HCT116 (cell line): ENCODE measurements at regions not wholly inside any gene's neighbourhood (a gene's known extent, or its start where the extent isn't known, plus 50 kb on each side); places are given as distances from the start of the nearest gene placed in this dataset.

Source experiments
- ATAC-seq: fragments of 200-7000 bp; cut with Tn5 transposase; 2 replicates; pipeline ENCODE4 v1.9.1; 2020; ENCODE audit warnings: mild to moderate bottlenecking, moderate library complexity
- BruUV-seq: library from RNA; stranded (reverse); fragments of 400-500 nt; replicated peaks from 2 replicates; lab custom pipeline; 2021; lab: Mats Ljungman, UMichigan
- CTCF ChIA-PET: fragments of 300-600 bp; sonication (Branson Sonifier 250); formaldehyde crosslinking; loops from one replicate; lab custom pipeline; 2021; ENCODE audit warnings: antibody characterized with exemption; lab: Charles Lee
- POLR2A ChIA-PET: fragments of 300-600, 350-600 bp; sonication (Branson Sonifier 250); formaldehyde crosslinking; loops from one replicate; lab custom pipeline; 2021; ENCODE audit warnings: antibody characterized with exemption; lab: Charles Lee
- RAD21 ChIA-PET, 2 experiments: fragments of 300-600 bp; sonication (Branson Sonifier 250); formaldehyde crosslinking; loops; one replicate each; lab custom pipeline; 2023; ENCODE audit warnings: low total read pairs in 2 of 2; ENCODE audit not compliant: uncharacterized antibody in 2 of 2, unreplicated experiment in 2 of 2, low non-redundant PET in 1 of 2; lab: Charles Lee
- DNase-seq: peaks from one replicate; pipeline ENCODE4 v3.0.0-alpha.2; 2010; ENCODE audit warnings: low read depth, low spot score
- H2AFZ ChIP-seq: fragments of 200-600 bp; shearing (Covaris generic), sonication (generic); 2 replicates; pipeline ENCODE4 v1.6.1; 2017; ENCODE audit warnings: low read depth, mixed run types, mixed read lengths, antibody characterized with exemption, low read length; ENCODE audit not compliant: poor library complexity, severe bottlenecking
- H3K27ac ChIP-seq: 2 replicates; pipeline ENCODE4 v1.5.1; 2012; ENCODE audit warnings: low read depth, low read length
- H3K27me3 ChIP-seq: fragments of 200-600 bp; sonication (generic); 2 replicates; pipeline ENCODE4 v1.6.1; 2016; ENCODE audit warnings: mixed run types, low read length, mixed read lengths; ENCODE audit not compliant: insufficient read depth
- H3K36me3 ChIP-seq, 2 experiments: fragments of 200-500 bp in 1 of 2; fragments of 200-600 bp in 1 of 2; sonication (Bioruptor generic) in 1 of 2; sonication (generic) in 1 of 2; 2 replicates each; pipeline versions ENCODE4 v1.5.1 to v1.6.1; 2014 to 2016; ENCODE audit warnings: low read length in 2 of 2, inconsistent platforms in 1 of 2, mixed read lengths in 1 of 2, mixed run types in 1 of 2; ENCODE audit not compliant: insufficient read depth in 2 of 2, control insufficient read depth in 1 of 2
- H3K4me1 ChIP-seq, 2 experiments: fragments of 200-600 bp in 1 of 2; sonication (generic) in 1 of 2; 2 replicates each; pipeline versions ENCODE4 v1.5.1 to v1.6.1; 2012 to 2017; ENCODE audit warnings: low read length in 2 of 2, inconsistent platforms in 1 of 2, mild to moderate bottlenecking in 1 of 2, mixed read lengths in 1 of 2, mixed run types in 1 of 2, moderate library complexity in 1 of 2; ENCODE audit not compliant: insufficient read depth in 2 of 2, control insufficient read depth in 1 of 2
- H3K4me2 ChIP-seq: fragments of 200-600 bp; sonication (generic); 2 replicates; pipeline ENCODE4 v1.6.1; 2017; ENCODE audit warnings: mixed run types, low read length, mixed read lengths
- H3K4me3 ChIP-seq, 2 experiments: fragments of 200-600 bp in 1 of 2; sonication (generic) in 1 of 2; replicated peaks in 1 of 2; 2 replicates each; pipeline ENCODE4 v1.5.1; 2011 to 2016; ENCODE audit warnings: low read length in 2 of 2, control low read depth in 1 of 2, low read depth in 1 of 2, mild to moderate bottlenecking in 1 of 2, mixed read lengths in 1 of 2, mixed run types in 1 of 2
- H3K79me2 ChIP-seq: fragments of 200-600 bp; sonication (generic); 2 replicates; pipeline ENCODE4 v1.6.1; 2017; ENCODE audit warnings: mild to moderate bottlenecking, mixed run types, low read length, moderate library complexity, mixed read lengths; ENCODE audit not compliant: insufficient read depth
- H3K9ac ChIP-seq: fragments of 200-600 bp; sonication (generic); 2 replicates; pipeline ENCODE4 v1.6.1; 2016; ENCODE audit warnings: low read length, mixed read lengths
- H3K9me2 ChIP-seq: fragments of 200-600 bp; sonication (generic), shearing (Covaris generic); 2 replicates; pipeline ENCODE4 v1.6.1; 2017; ENCODE audit warnings: mixed run types, mild to moderate bottlenecking, moderate library complexity; ENCODE audit not compliant: insufficient read depth
- H3K9me3 ChIP-seq, 2 experiments: fragments of 200-500 bp in 1 of 2; fragments of 200-600 bp in 1 of 2; sonication (Bioruptor generic) in 1 of 2; sonication (generic) in 1 of 2; 2 replicates each; pipeline ENCODE4 v1.6.1; 2014 to 2017; ENCODE audit warnings: low read length in 2 of 2, mixed read lengths in 2 of 2, inconsistent platforms in 1 of 2, low read depth in 1 of 2, mild to moderate bottlenecking in 1 of 2, mixed run types in 1 of 2, moderate library complexity in 1 of 2; ENCODE audit not compliant: control insufficient read depth in 1 of 2, insufficient read depth in 1 of 2
- H4K20me1 ChIP-seq: fragments of 200-600 bp; sonication (generic), shearing (Covaris generic); 2 replicates; pipeline ENCODE4 v1.6.1; 2017; ENCODE audit warnings: mixed run types, mild to moderate bottlenecking, moderate library complexity; ENCODE audit not compliant: insufficient read depth
- ATF3 ChIP-seq: IDR thresholded peaks from 2 replicates; pipeline ENCODE4 v1.6.1; 2012
- CEBPB ChIP-seq: IDR thresholded peaks from 2 replicates; pipeline ENCODE4 v1.6.1; 2012; ENCODE audit warnings: low read depth
- EGR1 ChIP-seq: IDR thresholded peaks from 2 replicates; pipeline ENCODE4 v1.6.1; 2012; ENCODE audit warnings: low read depth
- EZH2 ChIP-seq: fragments of 200-600 bp; sonication (generic); IDR thresholded peaks from 2 replicates; pipeline ENCODE4 v1.6.1; 2017; ENCODE audit warnings: antibody characterized with exemption, mixed run types
- EZH2phosphoT487 ChIP-seq: fragments of 200-600 bp; IDR thresholded peaks from 2 replicates; pipeline ENCODE4 v1.6.1; 2018; ENCODE audit warnings: antibody characterized with exemption, borderline replicate concordance
- FOSL1 ChIP-seq: IDR thresholded peaks from 2 replicates; pipeline ENCODE4 v1.6.1; 2012; ENCODE audit warnings: low read depth
- JUND ChIP-seq: IDR thresholded peaks from 2 replicates; pipeline ENCODE4 v1.6.1; 2012
- MAX ChIP-seq: IDR thresholded peaks from 2 replicates; pipeline ENCODE4 v1.6.1; 2012
- POLR2AphosphoS5 ChIP-seq: IDR thresholded peaks from 2 replicates; pipeline ENCODE4 v1.6.1; 2011; ENCODE audit warnings: mild to moderate bottlenecking, low read depth, low read length, moderate library complexity
- RAD21 ChIP-seq: IDR thresholded peaks from 2 replicates; pipeline ENCODE4 v1.6.1; 2012; ENCODE audit warnings: low read depth, mild to moderate bottlenecking
- SIN3A ChIP-seq: IDR thresholded peaks from 2 replicates; pipeline ENCODE4 v1.6.1; 2012; ENCODE audit warnings: low read depth
- SP1 ChIP-seq: IDR thresholded peaks from 2 replicates; pipeline ENCODE4 v1.6.1; 2012; ENCODE audit warnings: low read depth
- SRF ChIP-seq: IDR thresholded peaks from 2 replicates; pipeline ENCODE4 v1.6.1; 2012; ENCODE audit warnings: low read depth
- ZNF274 ChIP-seq: fragments of 200-500 bp; sonication (Bioruptor generic); IDR thresholded peaks from 2 replicates; pipeline ENCODE4 v1.6.1; 2014; ENCODE audit warnings: mild to moderate bottlenecking, low read depth, low read length, inconsistent platforms
- intact Hi-C: fragments of 100-400 bp; cut with micrococcal nuclease; formaldehyde crosslinking; loops from 2 replicates; pipeline ENCODE4 v1.10.0; 2022
- TF ChIP-seq, protein P1 (sequence below): IDR thresholded peaks from 2 replicates; pipeline ENCODE4 v1.6.1; 2011; ENCODE audit warnings: mild to moderate bottlenecking, low read length, moderate library complexity; ENCODE audit not compliant: insufficient replicate concordance; ENCODE audit errors: extremely low read depth
- TF ChIP-seq, protein P2 (sequence below), 3 experiments: fragments of 200-600 bp in 1 of 3; sonication (generic) in 1 of 3; IDR thresholded peaks in 2 of 3; conservative IDR thresholded peaks in 1 of 3; 2 replicates each; pipeline ENCODE4 v1.5.1; 2012 to 2017; ENCODE audit warnings: low read depth in 2 of 3, low read length in 2 of 3, antibody characterized with exemption in 1 of 3, borderline replicate concordance in 1 of 3, control low read depth in 1 of 3, mild to moderate bottlenecking in 1 of 3, mixed read lengths in 1 of 3, mixed run types in 1 of 3, moderate library complexity in 1 of 3; ENCODE audit not compliant: insufficient read depth in 1 of 3

- TF ChIP-seq SRF: no peak
- TF ChIP-seq MAX: no peak
- no peak for TF ChIP-seq RAD21
- TF ChIP-seq ATF3: no peak
- TF ChIP-seq EZH2phosphoT487: no peak
- TF ChIP-seq CEBPB: no peak
- TF ChIP-seq EZH2: no peak
- no peak for TF ChIP-seq FOSL1
- TF ChIP-seq, protein P1, sequence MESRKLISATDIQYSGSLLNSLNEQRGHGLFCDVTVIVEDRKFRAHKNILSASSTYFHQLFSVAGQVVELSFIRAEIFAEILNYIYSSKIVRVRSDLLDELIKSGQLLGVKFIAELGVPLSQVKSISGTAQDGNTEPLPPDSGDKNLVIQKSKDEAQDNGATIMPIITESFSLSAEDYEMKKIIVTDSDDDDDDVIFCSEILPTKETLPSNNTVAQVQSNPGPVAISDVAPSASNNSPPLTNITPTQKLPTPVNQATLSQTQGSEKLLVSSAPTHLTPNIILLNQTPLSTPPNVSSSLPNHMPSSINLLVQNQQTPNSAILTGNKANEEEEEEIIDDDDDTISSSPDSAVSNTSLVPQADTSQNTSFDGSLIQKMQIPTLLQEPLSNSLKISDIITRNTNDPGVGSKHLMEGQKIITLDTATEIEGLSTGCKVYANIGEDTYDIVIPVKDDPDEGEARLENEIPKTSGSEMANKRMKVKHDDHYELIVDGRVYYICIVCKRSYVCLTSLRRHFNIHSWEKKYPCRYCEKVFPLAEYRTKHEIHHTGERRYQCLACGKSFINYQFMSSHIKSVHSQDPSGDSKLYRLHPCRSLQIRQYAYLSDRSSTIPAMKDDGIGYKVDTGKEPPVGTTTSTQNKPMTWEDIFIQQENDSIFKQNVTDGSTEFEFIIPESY: no peak
- no peak for TF ChIP-seq ZNF274
- TF ChIP-seq SIN3A: no peak
- TF ChIP-seq, protein P2, sequence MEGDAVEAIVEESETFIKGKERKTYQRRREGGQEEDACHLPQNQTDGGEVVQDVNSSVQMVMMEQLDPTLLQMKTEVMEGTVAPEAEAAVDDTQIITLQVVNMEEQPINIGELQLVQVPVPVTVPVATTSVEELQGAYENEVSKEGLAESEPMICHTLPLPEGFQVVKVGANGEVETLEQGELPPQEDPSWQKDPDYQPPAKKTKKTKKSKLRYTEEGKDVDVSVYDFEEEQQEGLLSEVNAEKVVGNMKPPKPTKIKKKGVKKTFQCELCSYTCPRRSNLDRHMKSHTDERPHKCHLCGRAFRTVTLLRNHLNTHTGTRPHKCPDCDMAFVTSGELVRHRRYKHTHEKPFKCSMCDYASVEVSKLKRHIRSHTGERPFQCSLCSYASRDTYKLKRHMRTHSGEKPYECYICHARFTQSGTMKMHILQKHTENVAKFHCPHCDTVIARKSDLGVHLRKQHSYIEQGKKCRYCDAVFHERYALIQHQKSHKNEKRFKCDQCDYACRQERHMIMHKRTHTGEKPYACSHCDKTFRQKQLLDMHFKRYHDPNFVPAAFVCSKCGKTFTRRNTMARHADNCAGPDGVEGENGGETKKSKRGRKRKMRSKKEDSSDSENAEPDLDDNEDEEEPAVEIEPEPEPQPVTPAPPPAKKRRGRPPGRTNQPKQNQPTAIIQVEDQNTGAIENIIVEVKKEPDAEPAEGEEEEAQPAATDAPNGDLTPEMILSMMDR (IDR thresholded peaks at IDR 0.05 in 2 of 3, conservative IDR thresholded peaks at IDR 0.05 in 1 of 3; ENCODE audit: borderline replicate concordance in 1 of 3, insufficient read depth in 1 of 3, low read depth in 2 of 3, low read length in 2 of 3): no peak
- no peak for TF ChIP-seq POLR2AphosphoS5
- TF ChIP-seq SP1: no peak
- TF ChIP-seq JUND: no peak
- no peak for TF ChIP-seq EGR1
- TF ChIP-seq, all 23 proteins: peak for 0
- H3K9me2 ChIP-seq: no peaks in the 10 kb centered on the region
- no peak overlapping the region for H3K9ac ChIP-seq
- no peaks in the 10 kb centered on the region for H4K20me1 ChIP-seq
- H3K36me3 ChIP-seq: no peaks in the 10 kb centered on the region
- RAD21 ChIA-PET: no interaction called here
- CTCF ChIA-PET: no interaction called here
- H3K27me3 ChIP-seq: no peaks in the 10 kb centered on the region
- H3K4me1 ChIP-seq: no peaks in the 10 kb centered on the region
- intact Hi-C loops: no loop called here
- H3K79me2 ChIP-seq: no peaks in the 10 kb centered on the region
- BruUV-seq: no TSS peak
- POLR2A ChIA-PET: no interaction called here
- ATAC-seq (no peak), DNase-seq (no peak)
- H3K4me3 ChIP-seq: no peak overlapping the region
- H3K9me3 ChIP-seq: no peaks in the 10 kb centered on the region
- no peak overlapping the region for H3K27ac ChIP-seq
- H3K4me2 ChIP-seq: no peak overlapping the region
- H2AFZ ChIP-seq: no peak overlapping the region
Measured at GRCh38 chr10:88095223-88095721, 231.8 kb downstream of the PTEN start.
